GM21723 (cell line): ENCODE measurements at regions not wholly inside any gene's neighbourhood (a gene's known extent, or its start where the extent isn't known, plus 50 kb on each side); places are given as distances from the start of the nearest gene placed in this dataset.
"Not testable (repeated sequence)": the region's sequence is repeated elsewhere in the genome, so short reads cannot be mapped to it uniquely, and the experiment has no call there.

ENCODE experiments used
- ATAC-seq: cut with Tn5 transposase; IDR thresholded peaks from one replicate; pipeline ENCODE4 v1.9.1; 2021; ENCODE audit warnings: mild to moderate bottlenecking, moderate library complexity; ENCODE audit not compliant: unreplicated experiment

GRCh38 chr6:9744119-9744518, 670.8 kb downstream of the TFAP2A start:
- ATAC-seq, result no peak

GRCh38 chr6:9732056-9732455, 682.8 kb downstream of the TFAP2A start:
- ATAC-seq, result no peak

- ATAC-seq, result not testable (repeated sequence)
Observed at GRCh38 chr6:9725776-9726175, 689.1 kb downstream of the TFAP2A start.

GRCh38 chr6:9717568-9717967, 697.3 kb downstream of the TFAP2A start:
- ATAC-seq, result no peak

- no peak for ATAC-seq
Observed at GRCh38 chr6:9711365-9711764, 703.5 kb downstream of the TFAP2A start.

- ATAC-seq, result no peak
Observed at GRCh38 chr6:9710574-9710973, 704.3 kb downstream of the TFAP2A start.

- ATAC-seq, result no peak
Observed at GRCh38 chr6:9708600-9708999, 706.3 kb downstream of the TFAP2A start.

GRCh38 chr6:9704989-9705388, 709.9 kb downstream of the TFAP2A start:
- no peak for ATAC-seq

- ATAC-seq, result no peak
Observed at GRCh38 chr6:9702914-9703313, 712.0 kb downstream of the TFAP2A start.

- ATAC-seq, result no peak
Observed at GRCh38 chr6:9699888-9700287, 715.0 kb downstream of the TFAP2A start.

GRCh38 chr6:9697263-9697931, 717.5 kb downstream of the TFAP2A start:
- no peak for ATAC-seq

GRCh38 chr6:9690388-9690787, 724.5 kb downstream of the TFAP2A start:
- no peak for ATAC-seq

GRCh38 chr6:9680727-9681126, 734.1 kb downstream of the TFAP2A start:
- not testable (repeated sequence) for ATAC-seq

GRCh38 chr6:9675122-9675521, 739.8 kb downstream of the TFAP2A start:
- no peak for ATAC-seq

GRCh38 chr6:9659848-9660247, 755.0 kb downstream of the TFAP2A start:
- ATAC-seq, result no peak

GRCh38 chr6:9657994-9658393, 756.9 kb downstream of the TFAP2A start:
- no peak for ATAC-seq

- no peak for ATAC-seq
Observed at GRCh38 chr6:9647599-9647998, 767.3 kb downstream of the TFAP2A start.

GRCh38 chr6:9647071-9647445, 767.8 kb downstream of the TFAP2A start:
- no peak for ATAC-seq

GRCh38 chr6:9646342-9647070, 768.4 kb downstream of the TFAP2A start:
- ATAC-seq, result no peak

GRCh38 chr6:9638861-9639260, 776.0 kb downstream of the TFAP2A start:
- no peak for ATAC-seq

- ATAC-seq, result no peak
Observed at GRCh38 chr6:9634776-9635175, 780.1 kb downstream of the TFAP2A start.

GRCh38 chr6:9632026-9632425, 782.8 kb downstream of the TFAP2A start:
- ATAC-seq, result no peak

GRCh38 chr6:9628819-9629218, 786.1 kb downstream of the TFAP2A start:
- ATAC-seq, result no peak
